ENCODE measurements at regions not wholly inside any gene's neighbourhood (a gene's known extent, or its start where the extent isn't known, plus 50 kb on each side); places are given as distances from the start of the nearest gene placed in this dataset.

GRCh38 chr5:43903129-43903528 is 300.1 kb downstream of the NNT start:
- H3K14ac ChIP-seq (ENCODE audit: low read length in 2 of 2), result no peak overlapping the region
- no peak overlapping the region for H3K27ac ChIP-seq (ENCODE audit: low read length, poor library complexity, severe bottlenecking)
- no peak overlapping the region for H2BK15ac ChIP-seq (ENCODE audit: low read depth, poor library complexity, severe bottlenecking)
- no peak overlapping the region for H2AK5ac ChIP-seq (ENCODE audit: low read length, severe bottlenecking)
- no peak overlapping the region for H2BK120ac ChIP-seq (ENCODE audit: low read depth, low read length)
- no peak overlapping the region for H3K9ac ChIP-seq (ENCODE audit: low read length)
- no peaks in the 10 kb centered on the region for H3K27me3 ChIP-seq (ENCODE audit: control insufficient read depth in 1 of 2, insufficient read depth in 1 of 2, low read length in 2 of 2)
- H3K4me2 ChIP-seq (ENCODE audit: low read length, poor library complexity, severe bottlenecking), result no peak overlapping the region
- no peak overlapping the region for H2AFZ ChIP-seq (ENCODE audit: low read depth, low read length)
- H4K91ac ChIP-seq (ENCODE audit: low read length), result no peak overlapping the region
- H3K36me3 ChIP-seq (ENCODE audit: control insufficient read depth in 1 of 2, insufficient read depth in 2 of 2, low read depth in 1 of 2, low read length in 2 of 2), result no peaks in the 10 kb centered on the region
- no peak overlapping the region for H3K4ac ChIP-seq (ENCODE audit: low read depth in 1 of 2, low read length in 2 of 2)
- H2BK12ac ChIP-seq (ENCODE audit: low read length in 2 of 2), result no peak overlapping the region
- H3K18ac ChIP-seq (ENCODE audit: low read depth in 1 of 2, low read length in 2 of 2), result no peak overlapping the region
- H3K79me1 ChIP-seq (replicated peaks; ENCODE audit: low read length, poor library complexity, severe bottlenecking), result no peaks in the 10 kb centered on the region
- H2BK5ac ChIP-seq (ENCODE audit: low read depth, low read length, poor library complexity, severe bottlenecking), result no peak overlapping the region
- H3K23ac ChIP-seq (ENCODE audit: low read length in 2 of 2), result no peak overlapping the region
- H4K8ac ChIP-seq (ENCODE audit: low read length), result no peak overlapping the region
- H3K9me3 ChIP-seq (ENCODE audit: control insufficient read depth, low read length), result no peaks in the 10 kb centered on the region
- DNase-seq, result no peak
- H3K4me3 ChIP-seq (ENCODE audit: insufficient read depth in 1 of 2, low read depth in 1 of 2, low read length in 2 of 2), result no peak overlapping the region
- H3K4me1 ChIP-seq (ENCODE audit: control insufficient read depth, insufficient read depth, low read depth, low read length), result no peaks in the 10 kb centered on the region

GRCh38 chr5:43900974-43901373 is 298.0 kb downstream of the NNT start:
- Histone ChIP-seq H2BK12ac (ENCODE audit: low read length in 2 of 2) (no peak overlapping the region), H3K4me1 (ENCODE audit: control insufficient read depth, insufficient read depth, low read depth, low read length) (no peaks in the 10 kb centered on the region), H4K91ac (ENCODE audit: low read length) (no peak overlapping the region), H3K9ac (ENCODE audit: low read length) (no peak overlapping the region), H3K23ac (ENCODE audit: low read length in 2 of 2) (no peak overlapping the region), H2AFZ (ENCODE audit: low read depth, low read length) (no peak overlapping the region), H3K4ac (ENCODE audit: low read depth in 1 of 2, low read length in 2 of 2) (no peak overlapping the region), H4K8ac (ENCODE audit: low read length) (no peak overlapping the region), H3K79me1 (replicated peaks; ENCODE audit: low read length, poor library complexity, severe bottlenecking) (no peaks in the 10 kb centered on the region), H2BK5ac (ENCODE audit: low read depth, low read length, poor library complexity, severe bottlenecking) (no peak overlapping the region), H3K27me3 (ENCODE audit: control insufficient read depth in 1 of 2, insufficient read depth in 1 of 2, low read length in 2 of 2) (no peaks in the 10 kb centered on the region), H3K4me3 (ENCODE audit: insufficient read depth in 1 of 2, low read depth in 1 of 2, low read length in 2 of 2) (no peak overlapping the region), H3K27ac (ENCODE audit: low read length, poor library complexity, severe bottlenecking) (no peak overlapping the region), H3K14ac (ENCODE audit: low read length in 2 of 2) (no peak overlapping the region), H3K9me3 (ENCODE audit: control insufficient read depth, low read length) (no peaks in the 10 kb centered on the region), H2BK15ac (ENCODE audit: low read depth, poor library complexity, severe bottlenecking) (no peak overlapping the region), H3K4me2 (ENCODE audit: low read length, poor library complexity, severe bottlenecking) (no peak overlapping the region), H3K18ac (ENCODE audit: low read depth in 1 of 2, low read length in 2 of 2) (no peak overlapping the region), H2BK120ac (ENCODE audit: low read depth, low read length) (no peak overlapping the region), H3K36me3 (ENCODE audit: control insufficient read depth in 1 of 2, insufficient read depth in 2 of 2, low read depth in 1 of 2, low read length in 2 of 2) (no peaks in the 10 kb centered on the region), H2AK5ac (ENCODE audit: low read length, severe bottlenecking) (no peak overlapping the region)
- DNase-seq, result no peak
- WGBS, result 86% methylated on average over 1 of the region's 1 CpG

- DNase-seq, result no peak
- H3K9me3 ChIP-seq (ENCODE audit: control insufficient read depth, low read length), result no peaks in the 10 kb centered on the region
- H3K4me1 ChIP-seq (ENCODE audit: control insufficient read depth, insufficient read depth, low read depth, low read length), result no peaks in the 10 kb centered on the region
- no peaks in the 10 kb centered on the region for H3K27me3 ChIP-seq (ENCODE audit: control insufficient read depth in 1 of 2, insufficient read depth in 1 of 2, low read length in 2 of 2)
- H2BK15ac ChIP-seq (ENCODE audit: low read depth, poor library complexity, severe bottlenecking), result no peak overlapping the region
- H2BK5ac ChIP-seq (ENCODE audit: low read depth, low read length, poor library complexity, severe bottlenecking), result no peak overlapping the region
- no peak overlapping the region for H3K14ac ChIP-seq (ENCODE audit: low read length in 2 of 2)
- H3K18ac ChIP-seq (ENCODE audit: low read depth in 1 of 2, low read length in 2 of 2), result no peak overlapping the region
- no peak overlapping the region for H3K4ac ChIP-seq (ENCODE audit: low read depth in 1 of 2, low read length in 2 of 2)
- H3K9ac ChIP-seq (ENCODE audit: low read length), result no peak overlapping the region
- no peak overlapping the region for H2AK5ac ChIP-seq (ENCODE audit: low read length, severe bottlenecking)
- no peak overlapping the region for H3K23ac ChIP-seq (ENCODE audit: low read length in 2 of 2)
- H3K4me2 ChIP-seq (ENCODE audit: low read length, poor library complexity, severe bottlenecking), result no peak overlapping the region
- no peak overlapping the region for H4K91ac ChIP-seq (ENCODE audit: low read length)
- H3K36me3 ChIP-seq (ENCODE audit: control insufficient read depth in 1 of 2, insufficient read depth in 2 of 2, low read depth in 1 of 2, low read length in 2 of 2), result no peaks in the 10 kb centered on the region
- no peak overlapping the region for H3K27ac ChIP-seq (ENCODE audit: low read length, poor library complexity, severe bottlenecking)
- no peak overlapping the region for H2AFZ ChIP-seq (ENCODE audit: low read depth, low read length)
- no peak overlapping the region for H3K4me3 ChIP-seq (ENCODE audit: insufficient read depth in 1 of 2, low read depth in 1 of 2, low read length in 2 of 2)
- H3K79me1 ChIP-seq (replicated peaks; ENCODE audit: low read length, poor library complexity, severe bottlenecking), result no peaks in the 10 kb centered on the region
- H2BK12ac ChIP-seq (ENCODE audit: low read length in 2 of 2), result no peak overlapping the region
- no peak overlapping the region for H2BK120ac ChIP-seq (ENCODE audit: low read depth, low read length)
- no peak overlapping the region for H4K8ac ChIP-seq (ENCODE audit: low read length)
- WGBS, result 79% methylated on average over 1 of the region's 1 CpG
Measured at GRCh38 chr5:43895876-43896275, 292.9 kb downstream of the NNT start.

DNA sequence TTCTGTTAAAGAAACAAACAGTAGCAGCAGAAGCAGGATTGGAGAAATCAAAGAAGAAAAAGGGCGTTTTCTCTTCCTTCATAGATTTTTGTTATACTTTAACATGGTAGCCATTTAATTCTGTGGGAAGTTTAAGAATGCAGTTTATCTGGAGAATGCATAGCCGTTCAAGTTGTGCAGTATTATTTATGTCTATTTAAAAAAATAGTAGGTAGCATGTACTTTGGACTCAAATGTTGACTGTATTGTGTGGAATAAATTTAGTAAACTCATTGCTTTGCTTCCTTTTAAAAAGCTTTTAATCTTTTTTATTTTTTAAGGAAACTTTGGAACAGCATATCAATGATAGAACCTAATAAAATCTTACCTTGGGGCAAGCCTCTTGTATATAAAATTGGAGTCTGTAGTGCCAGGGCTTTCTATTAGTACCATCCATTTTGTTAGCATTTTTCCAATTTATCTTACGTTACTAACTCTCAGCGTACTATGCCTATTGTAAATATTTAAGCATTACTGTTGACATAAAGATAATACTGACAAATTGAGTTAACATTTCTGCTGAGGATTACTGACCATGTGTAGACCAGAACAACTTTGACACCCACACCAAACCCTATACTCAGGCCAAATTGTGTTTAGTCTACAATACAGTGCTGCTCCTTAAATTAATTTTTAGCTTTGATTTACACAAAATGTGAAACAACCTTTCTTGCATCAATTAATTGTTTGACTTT is 291.1 kb downstream of the NNT start:
- Histone ChIP-seq H4K91ac (ENCODE audit: low read length) (no peak overlapping the region), H3K36me3 (ENCODE audit: control insufficient read depth in 1 of 2, insufficient read depth in 2 of 2, low read depth in 1 of 2, low read length in 2 of 2) (no peaks in the 10 kb centered on the region), H3K4me2 (ENCODE audit: low read length, poor library complexity, severe bottlenecking) (no peak overlapping the region), H3K27me3 (ENCODE audit: control insufficient read depth in 1 of 2, insufficient read depth in 1 of 2, low read length in 2 of 2) (no peaks in the 10 kb centered on the region), H3K4me1 (ENCODE audit: control insufficient read depth, insufficient read depth, low read depth, low read length) (no peaks in the 10 kb centered on the region), H2BK5ac (ENCODE audit: low read depth, low read length, poor library complexity, severe bottlenecking) (no peak overlapping the region), H2BK15ac (ENCODE audit: low read depth, poor library complexity, severe bottlenecking) (no peak overlapping the region), H2AK5ac (ENCODE audit: low read length, severe bottlenecking) (no peak overlapping the region), H2AFZ (ENCODE audit: low read depth, low read length) (no peak overlapping the region), H3K4ac (ENCODE audit: low read depth in 1 of 2, low read length in 2 of 2) (no peak overlapping the region), H3K14ac (ENCODE audit: low read length in 2 of 2) (no peak overlapping the region), H2BK120ac (ENCODE audit: low read depth, low read length) (no peak overlapping the region), H3K9ac (ENCODE audit: low read length) (no peak overlapping the region), H3K18ac (ENCODE audit: low read depth in 1 of 2, low read length in 2 of 2) (no peak overlapping the region), H3K23ac (ENCODE audit: low read length in 2 of 2) (no peak overlapping the region), H3K27ac (ENCODE audit: low read length, poor library complexity, severe bottlenecking) (no peak overlapping the region), H3K79me1 (replicated peaks; ENCODE audit: low read length, poor library complexity, severe bottlenecking) (no peaks in the 10 kb centered on the region), H3K9me3 (ENCODE audit: control insufficient read depth, low read length) (no peaks in the 10 kb centered on the region), H2BK12ac (ENCODE audit: low read length in 2 of 2) (no peak overlapping the region), H4K8ac (ENCODE audit: low read length) (no peak overlapping the region), H3K4me3 (ENCODE audit: insufficient read depth in 1 of 2, low read depth in 1 of 2, low read length in 2 of 2) (no peak overlapping the region)
- no peak for DNase-seq
- WGBS, result 55% methylated on average over 2 of the region's 4 CpGs
